Skeletal muscle tissue (tissue), 3 donors: ENCODE measurements at regions not wholly inside any gene's neighbourhood (a gene's known extent, or its start where the extent isn't known, plus 50 kb on each side); places are given as distances from the start of the nearest gene placed in this dataset.
"Not testable (repeated sequence)": the region's sequence is repeated elsewhere in the genome, so short reads cannot be mapped to it uniquely, and the experiment has no call there.

Experiments used
- H3K27ac ChIP-seq: one replicate; pipeline ENCODE4 v1.7.0; 2013; ENCODE audit warnings: mild to moderate bottlenecking, low read depth, low read length, inconsistent platforms
- H3K27me3 ChIP-seq, 3 donors: one replicate each; pipeline ENCODE4 v1.7.0; 2013; ENCODE audit warnings: low read length in 3 of 3; ENCODE audit not compliant: control insufficient read depth in 3 of 3, insufficient read depth in 3 of 3
- H3K36me3 ChIP-seq, 3 donors: one replicate each; pipeline ENCODE4 v1.7.0; 2013; ENCODE audit warnings: low read length in 3 of 3; ENCODE audit not compliant: control insufficient read depth in 3 of 3, insufficient read depth in 3 of 3
- H3K4me1 ChIP-seq, 3 donors: one replicate each; pipeline ENCODE4 v1.7.0; 2013; ENCODE audit warnings: low read length in 3 of 3, mild to moderate bottlenecking in 3 of 3; ENCODE audit not compliant: control insufficient read depth in 3 of 3, insufficient read depth in 3 of 3
- H3K4me3 ChIP-seq, 3 donors: one replicate each; pipeline ENCODE4 v1.7.0; 2013; ENCODE audit warnings: low read length in 3 of 3
- H3K9ac ChIP-seq, 3 donors: one replicate each; pipeline ENCODE4 v1.7.0; 2013; ENCODE audit warnings: low read length in 3 of 3, mild to moderate bottlenecking in 3 of 3, moderate library complexity in 2 of 3, low read depth in 1 of 3
- H3K9me3 ChIP-seq, 3 donors: one replicate each; pipeline ENCODE4 v1.7.0; 2013; ENCODE audit warnings: low read length in 3 of 3; ENCODE audit not compliant: control insufficient read depth in 3 of 3
- donor health status: Osteomylitis.

- Histone ChIP-seq H3K27me3 (peaks cover 0 to 6% (median 0%) of the 10 kb centered on the region in 3 donors), H3K4me3 (no peak overlapping the region), H3K27ac (no peak overlapping the region), H3K9me3 (no peaks in the 10 kb centered on the region), H3K4me1 (no peaks in the 10 kb centered on the region), H3K9ac (no peak overlapping the region), H3K36me3 (no peaks in the 10 kb centered on the region)
These were observed 76.3 kb upstream of the LIPC start for GRCh38 chr15:58355382-58355971.

DNA sequence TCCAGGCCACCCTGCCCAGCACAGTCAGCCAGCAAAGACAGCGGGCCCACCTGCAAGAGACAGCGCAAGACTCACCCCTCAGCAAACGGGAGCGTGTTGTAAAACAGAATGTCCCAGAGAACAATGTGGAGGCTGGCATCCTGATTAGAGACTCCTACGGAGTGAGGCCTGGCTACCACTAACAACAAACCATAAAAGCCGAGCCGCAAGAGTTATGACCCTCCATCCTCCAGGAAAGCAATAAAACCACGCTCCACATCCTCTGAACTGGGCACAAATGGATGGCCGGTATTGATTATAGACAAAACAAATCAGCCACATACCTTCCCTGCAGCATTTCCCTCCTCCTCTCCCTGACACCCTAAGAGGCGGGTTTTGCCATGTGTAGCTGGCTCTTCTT lies 75.8 kb upstream of the LIPC start:
- no peak overlapping the region for H3K27ac ChIP-seq
- H3K9ac ChIP-seq, result no peak overlapping the region
- no peak overlapping the region for H3K4me3 ChIP-seq
- peaks cover 0 to 6% (median 0%) of the 10 kb centered on the region in 3 donors for H3K27me3 ChIP-seq
- H3K9me3 ChIP-seq, result no peaks in the 10 kb centered on the region
- H3K4me1 ChIP-seq, result no peaks in the 10 kb centered on the region
- no peaks in the 10 kb centered on the region for H3K36me3 ChIP-seq

DNA sequence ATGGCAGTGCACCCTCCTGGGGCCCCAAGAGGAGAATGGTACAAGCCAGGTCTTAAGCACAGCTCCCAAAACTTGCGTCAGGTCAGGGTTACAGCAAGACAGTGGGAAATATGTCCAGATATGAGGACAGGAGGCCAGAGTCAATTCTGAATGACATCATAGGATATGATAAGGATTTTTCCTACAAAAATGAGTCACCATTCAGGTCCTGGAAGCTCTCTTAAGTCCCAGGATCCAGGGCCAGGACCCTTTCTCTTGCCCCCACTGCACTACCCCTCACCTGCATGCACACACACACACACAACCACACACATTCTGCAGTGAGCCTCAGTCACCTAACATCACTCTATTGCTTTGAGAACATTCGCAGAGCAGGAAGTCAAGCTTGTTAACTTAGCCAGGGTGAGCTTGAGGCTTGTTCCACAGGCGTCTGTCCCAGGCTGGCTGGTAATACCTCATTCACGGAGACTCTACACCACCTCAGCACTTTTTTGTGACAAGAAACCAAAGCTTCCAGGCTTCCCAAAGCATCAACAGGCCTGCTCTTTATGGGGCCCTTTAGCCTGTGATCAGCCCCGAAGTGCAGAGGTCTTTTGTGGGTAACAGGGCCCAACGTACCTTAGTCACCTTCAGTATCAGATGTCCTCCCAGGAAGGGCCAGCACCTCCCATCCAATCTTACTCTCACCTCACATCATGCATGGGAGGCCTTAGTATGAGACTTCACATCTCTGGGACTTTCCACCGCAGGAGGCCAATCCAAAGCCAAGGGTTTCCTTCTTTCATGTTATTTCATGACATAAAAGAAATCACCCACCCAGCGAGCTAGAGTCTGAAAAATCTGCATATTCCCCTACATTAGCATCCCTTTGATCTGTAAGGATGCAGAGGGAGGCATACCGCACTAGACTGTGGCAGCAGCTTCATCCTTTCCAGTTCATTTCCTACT lies 74.0 kb upstream of the LIPC start:
- H3K9ac ChIP-seq, result no peak overlapping the region
- H3K4me3 ChIP-seq, result no peak overlapping the region
- H3K36me3 ChIP-seq, result no peaks in the 10 kb centered on the region
- H3K9me3 ChIP-seq, result no peaks in the 10 kb centered on the region
- H3K4me1 ChIP-seq, result no peaks in the 10 kb centered on the region
- H3K27ac ChIP-seq, result no peak overlapping the region
- peaks cover 0 to 6% (median 0%) of the 10 kb centered on the region in 3 donors for H3K27me3 ChIP-seq

- Histone ChIP-seq H3K9ac (no peak overlapping the region), H3K4me1 (no peaks in the 10 kb centered on the region), H3K27me3 (peaks cover 0 to 3% (median 0%) of the 10 kb centered on the region in 3 donors), H3K4me3 (no peak overlapping the region), H3K27ac (no peak overlapping the region), H3K9me3 (no peaks in the 10 kb centered on the region), H3K36me3 (no peaks in the 10 kb centered on the region)
These were observed 71.2 kb upstream of the LIPC start for GRCh38 chr15:58360421-58361090.

DNA sequence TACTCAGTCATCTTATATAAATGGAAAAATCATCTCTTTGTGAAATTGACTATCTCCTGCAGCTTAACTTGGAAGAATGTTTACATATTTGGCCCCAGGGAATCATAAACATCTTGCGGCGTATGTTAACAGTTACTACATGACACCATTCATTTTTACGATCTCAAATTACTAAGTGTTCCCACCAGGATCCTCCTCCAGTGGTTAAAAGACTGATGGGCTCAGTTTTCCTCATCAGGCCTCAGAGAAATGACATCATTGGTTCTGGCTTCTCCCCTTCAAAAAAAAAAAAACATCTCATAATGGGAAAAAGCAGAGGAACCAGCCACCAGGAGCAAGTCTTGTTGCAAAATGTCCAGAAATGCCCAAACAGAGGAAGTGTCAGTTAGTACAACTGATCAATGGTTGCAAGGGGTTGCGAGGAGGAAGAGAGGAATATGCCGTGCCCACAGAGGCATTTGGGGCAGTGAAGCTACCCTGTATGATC lies 70.5 kb upstream of the LIPC start:
- Histone ChIP-seq H3K4me1 (no peaks in the 10 kb centered on the region), H3K36me3 (no peaks in the 10 kb centered on the region), H3K27ac (no peak overlapping the region), H3K4me3 (no peak overlapping the region), H3K27me3 (peaks cover 0 to 3% (median 0%) of the 10 kb centered on the region in 3 donors), H3K9me3 (no peaks in the 10 kb centered on the region), H3K9ac (no peak overlapping the region)

DNA sequence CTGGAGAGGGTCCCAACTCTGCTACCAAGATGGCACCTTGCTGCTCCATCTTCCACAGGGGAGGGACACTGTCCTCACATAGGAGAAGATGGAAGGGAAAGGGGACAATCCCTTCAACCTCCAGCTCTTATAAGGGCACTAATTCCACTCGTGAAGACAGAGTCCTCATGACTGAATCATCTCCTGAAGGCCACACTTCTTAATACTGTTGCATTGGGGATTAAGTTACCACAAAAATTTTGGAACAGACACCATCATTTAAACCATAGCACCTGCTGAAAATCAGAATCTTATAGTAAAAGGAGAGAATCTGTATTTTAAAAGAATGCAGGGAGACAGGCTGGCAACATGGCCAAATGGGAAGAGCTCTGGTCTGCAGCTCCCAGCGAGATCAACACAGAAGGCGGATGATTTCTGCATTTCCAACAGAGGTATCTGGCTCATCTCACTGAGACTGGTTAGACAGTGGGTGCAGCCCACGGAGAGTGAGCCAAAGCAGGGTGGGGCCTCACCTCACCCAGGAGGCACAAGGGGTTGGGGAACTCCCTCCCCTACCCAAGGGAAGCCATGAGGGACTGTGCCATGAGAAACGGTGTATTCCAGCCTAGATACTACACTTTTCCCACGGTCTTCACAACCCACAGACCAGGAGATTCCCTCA lies 69.4 kb upstream of the LIPC start:
- Histone ChIP-seq H3K27ac (no peak overlapping the region), H3K4me3 (no peak overlapping the region), H3K9me3 (no peaks in the 10 kb centered on the region), H3K36me3 (no peaks in the 10 kb centered on the region), H3K27me3 (peaks cover 0 to 3% (median 0%) of the 10 kb centered on the region in 3 donors), H3K4me1 (no peaks in the 10 kb centered on the region), H3K9ac (no peak overlapping the region)

DNA sequence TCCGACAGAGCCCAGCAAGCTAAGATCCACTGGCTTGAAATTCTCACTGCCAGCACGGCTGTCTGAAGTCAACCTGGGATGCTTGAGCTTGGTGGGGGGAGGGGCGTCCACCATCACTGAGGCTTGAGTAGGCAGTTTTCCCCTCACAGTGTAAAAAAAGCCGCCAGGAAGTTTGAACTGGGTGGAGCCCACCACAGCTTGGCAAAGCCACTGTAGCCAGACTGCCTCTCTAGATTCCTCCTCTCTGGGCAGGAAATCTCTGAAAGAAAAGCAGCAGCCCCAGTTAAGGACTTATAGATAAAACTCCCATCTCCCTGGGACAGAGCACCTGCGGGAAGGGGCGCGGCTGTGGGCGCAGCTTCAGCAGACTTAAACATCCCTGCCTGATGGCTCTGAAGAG lies 68.7 kb upstream of the LIPC start:
- H3K27me3 ChIP-seq, H3K36me3 ChIP-seq, H3K9ac ChIP-seq, H3K9me3 ChIP-seq, H3K4me1 ChIP-seq, H3K27ac ChIP-seq, H3K4me3 ChIP-seq: not testable (repeated sequence)

- not testable (repeated sequence) for H3K9ac ChIP-seq, H3K36me3 ChIP-seq, H3K4me1 ChIP-seq, H3K27me3 ChIP-seq, H3K27ac ChIP-seq, H3K9me3 ChIP-seq, H3K4me3 ChIP-seq
These were observed 68.1 kb upstream of the LIPC start for GRCh38 chr15:58363673-58364072.

DNA sequence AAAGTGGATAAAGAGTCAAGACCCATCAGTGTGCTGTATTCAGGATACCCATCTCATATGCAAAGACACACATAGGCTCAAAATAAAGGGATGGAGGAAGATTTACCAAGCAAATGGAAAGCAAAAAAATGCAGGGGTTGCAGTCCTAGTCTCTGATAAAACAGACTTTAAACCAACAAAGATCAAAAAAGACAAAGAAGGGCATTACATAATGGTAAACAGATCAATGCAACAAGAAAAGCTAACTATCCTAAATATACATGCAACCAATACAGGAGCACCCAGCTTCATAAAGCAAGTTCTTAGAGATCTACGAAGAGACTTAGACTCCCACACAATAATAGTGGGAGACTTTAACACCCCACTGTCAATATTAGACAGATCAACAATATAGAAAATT lies 66.7 kb upstream of the LIPC start:
- not testable (repeated sequence) for H3K9me3 ChIP-seq, H3K27ac ChIP-seq, H3K36me3 ChIP-seq, H3K9ac ChIP-seq, H3K27me3 ChIP-seq, H3K4me1 ChIP-seq, H3K4me3 ChIP-seq
